ENCODE measurements at regions not wholly inside any gene's neighbourhood (a gene's known extent, or its start where the extent isn't known, plus 50 kb on each side); places are given as distances from the start of the nearest gene placed in this dataset.

DNA sequence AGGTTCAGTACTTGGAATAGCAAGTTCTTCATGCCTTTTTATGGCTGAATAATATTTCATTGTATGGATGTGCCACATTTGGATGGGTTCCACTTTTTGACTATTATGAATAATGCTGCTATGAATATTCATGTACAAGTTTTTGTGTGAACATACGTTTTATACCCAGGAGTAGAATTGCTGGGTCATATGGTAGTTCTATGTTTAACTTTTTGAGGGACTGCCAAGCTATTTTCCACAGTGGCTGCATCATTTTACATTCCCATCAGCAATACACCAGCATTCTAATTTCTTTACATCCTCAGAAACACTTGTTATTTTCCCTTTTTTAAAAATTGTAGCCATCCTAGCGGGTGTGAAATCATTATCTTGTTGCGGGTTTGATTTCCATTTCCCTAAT, 76.0 kb upstream of the PRR20G start:
- Histone ChIP-seq H3F3A (ENCODE audit: insufficient read depth, low read length, poor library complexity, severe bottlenecking) (no peaks in the 10 kb centered on the region), H3K27ac (ENCODE audit: low read length) (no peak overlapping the region), H3K9me2 (ENCODE audit: insufficient read depth, low read length) (no peaks in the 10 kb centered on the region), H2AFZ (ENCODE audit: low read depth, low read length) (no peak overlapping the region), H3K9me3 (ENCODE audit: low read length) (peaks cover 3% of the 10 kb centered on the region), H3K9ac (ENCODE audit: low read length) (no peak overlapping the region), H3K4me2 (ENCODE audit: low read length) (no peak overlapping the region), H3K4me3 (ENCODE audit: low read length) (no peak overlapping the region), H3K79me2 (replicated peaks; ENCODE audit: insufficient read depth, low read length) (no peaks in the 10 kb centered on the region), H3K27me3 (ENCODE audit: insufficient read depth, low read depth, low read length) (no peaks in the 10 kb centered on the region), H3K36me3 (ENCODE audit: insufficient read depth, low read length) (no peaks in the 10 kb centered on the region), H4K20me1 (ENCODE audit: insufficient read depth) (no peaks in the 10 kb centered on the region)
- TF ChIP-seq, protein P1, sequence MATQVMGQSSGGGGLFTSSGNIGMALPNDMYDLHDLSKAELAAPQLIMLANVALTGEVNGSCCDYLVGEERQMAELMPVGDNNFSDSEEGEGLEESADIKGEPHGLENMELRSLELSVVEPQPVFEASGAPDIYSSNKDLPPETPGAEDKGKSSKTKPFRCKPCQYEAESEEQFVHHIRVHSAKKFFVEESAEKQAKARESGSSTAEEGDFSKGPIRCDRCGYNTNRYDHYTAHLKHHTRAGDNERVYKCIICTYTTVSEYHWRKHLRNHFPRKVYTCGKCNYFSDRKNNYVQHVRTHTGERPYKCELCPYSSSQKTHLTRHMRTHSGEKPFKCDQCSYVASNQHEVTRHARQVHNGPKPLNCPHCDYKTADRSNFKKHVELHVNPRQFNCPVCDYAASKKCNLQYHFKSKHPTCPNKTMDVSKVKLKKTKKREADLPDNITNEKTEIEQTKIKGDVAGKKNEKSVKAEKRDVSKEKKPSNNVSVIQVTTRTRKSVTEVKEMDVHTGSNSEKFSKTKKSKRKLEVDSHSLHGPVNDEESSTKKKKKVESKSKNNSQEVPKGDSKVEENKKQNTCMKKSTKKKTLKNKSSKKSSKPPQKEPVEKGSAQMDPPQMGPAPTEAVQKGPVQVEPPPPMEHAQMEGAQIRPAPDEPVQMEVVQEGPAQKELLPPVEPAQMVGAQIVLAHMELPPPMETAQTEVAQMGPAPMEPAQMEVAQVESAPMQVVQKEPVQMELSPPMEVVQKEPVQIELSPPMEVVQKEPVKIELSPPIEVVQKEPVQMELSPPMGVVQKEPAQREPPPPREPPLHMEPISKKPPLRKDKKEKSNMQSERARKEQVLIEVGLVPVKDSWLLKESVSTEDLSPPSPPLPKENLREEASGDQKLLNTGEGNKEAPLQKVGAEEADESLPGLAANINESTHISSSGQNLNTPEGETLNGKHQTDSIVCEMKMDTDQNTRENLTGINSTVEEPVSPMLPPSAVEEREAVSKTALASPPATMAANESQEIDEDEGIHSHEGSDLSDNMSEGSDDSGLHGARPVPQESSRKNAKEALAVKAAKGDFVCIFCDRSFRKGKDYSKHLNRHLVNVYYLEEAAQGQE (IDR thresholded peaks at IDR 0.05; ENCODE audit: borderline replicate concordance) = no peak
- TF ChIP-seq SMC3 (conservative IDR thresholded peaks at IDR 0.05; ENCODE audit: poor library complexity) (no peak), EP300 (conservative IDR thresholded peaks at IDR 0.05; ENCODE audit: poor library complexity, severe bottlenecking) (no peak), RAD21 (conservative IDR thresholded peaks at IDR 0.05) (no peak), TAF1 (IDR thresholded peaks at IDR 0.05; ENCODE audit: low read depth) (no peak), EZH2 (IDR thresholded peaks at IDR 0.05; ENCODE audit: borderline replicate concordance, insufficient read depth, low read length, poor library complexity, severe bottlenecking) (no peak), MXI1 (conservative IDR thresholded peaks at IDR 0.05; ENCODE audit: poor library complexity, severe bottlenecking) (no peak), POLR2AphosphoS5 (IDR thresholded peaks at IDR 0.05) (no peak)
- TF ChIP-seq, protein P2, sequence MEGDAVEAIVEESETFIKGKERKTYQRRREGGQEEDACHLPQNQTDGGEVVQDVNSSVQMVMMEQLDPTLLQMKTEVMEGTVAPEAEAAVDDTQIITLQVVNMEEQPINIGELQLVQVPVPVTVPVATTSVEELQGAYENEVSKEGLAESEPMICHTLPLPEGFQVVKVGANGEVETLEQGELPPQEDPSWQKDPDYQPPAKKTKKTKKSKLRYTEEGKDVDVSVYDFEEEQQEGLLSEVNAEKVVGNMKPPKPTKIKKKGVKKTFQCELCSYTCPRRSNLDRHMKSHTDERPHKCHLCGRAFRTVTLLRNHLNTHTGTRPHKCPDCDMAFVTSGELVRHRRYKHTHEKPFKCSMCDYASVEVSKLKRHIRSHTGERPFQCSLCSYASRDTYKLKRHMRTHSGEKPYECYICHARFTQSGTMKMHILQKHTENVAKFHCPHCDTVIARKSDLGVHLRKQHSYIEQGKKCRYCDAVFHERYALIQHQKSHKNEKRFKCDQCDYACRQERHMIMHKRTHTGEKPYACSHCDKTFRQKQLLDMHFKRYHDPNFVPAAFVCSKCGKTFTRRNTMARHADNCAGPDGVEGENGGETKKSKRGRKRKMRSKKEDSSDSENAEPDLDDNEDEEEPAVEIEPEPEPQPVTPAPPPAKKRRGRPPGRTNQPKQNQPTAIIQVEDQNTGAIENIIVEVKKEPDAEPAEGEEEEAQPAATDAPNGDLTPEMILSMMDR (IDR thresholded peaks at IDR 0.05; ENCODE audit: poor library complexity, severe bottlenecking) = no peak

DNA sequence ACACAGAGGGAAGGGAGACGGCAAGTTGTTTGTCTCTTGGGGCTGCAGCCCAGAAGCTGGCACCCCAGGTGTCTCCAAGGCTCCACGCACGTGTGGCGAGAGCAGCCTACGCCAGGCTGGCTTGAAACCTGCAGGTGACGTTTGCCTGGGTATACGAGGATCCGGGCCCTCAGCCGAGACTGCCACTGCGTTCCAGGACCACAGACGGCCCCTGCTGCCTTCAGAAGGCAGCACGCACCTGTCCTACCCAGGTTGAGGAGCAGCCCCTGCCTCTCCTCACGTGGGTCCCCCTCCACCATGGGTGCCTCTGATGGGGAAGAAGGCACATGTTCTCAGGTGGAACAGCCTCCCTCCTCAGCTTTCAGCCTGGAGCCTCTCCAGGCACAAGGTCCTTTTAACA, 75.3 kb upstream of the PRR20G start:
- no peaks in the 10 kb centered on the region for H3K27me3 ChIP-seq (ENCODE audit: insufficient read depth, low read depth, low read length)
- no peaks in the 10 kb centered on the region for H4K20me1 ChIP-seq (ENCODE audit: insufficient read depth)
- no peak overlapping the region for H3K9ac ChIP-seq (ENCODE audit: low read length)
- no peaks in the 10 kb centered on the region for H3K79me2 ChIP-seq (replicated peaks; ENCODE audit: insufficient read depth, low read length)
- H3K9me2 ChIP-seq (ENCODE audit: insufficient read depth, low read length) = no peaks in the 10 kb centered on the region
- H3F3A ChIP-seq (ENCODE audit: insufficient read depth, low read length, poor library complexity, severe bottlenecking) = no peaks in the 10 kb centered on the region
- H3K36me3 ChIP-seq (ENCODE audit: insufficient read depth, low read length) = no peaks in the 10 kb centered on the region
- no peak overlapping the region for H2AFZ ChIP-seq (ENCODE audit: low read depth, low read length)
- H3K4me2 ChIP-seq (ENCODE audit: low read length) = no peak overlapping the region
- no peak overlapping the region for H3K4me3 ChIP-seq (ENCODE audit: low read length)
- TF ChIP-seq EZH2 (IDR thresholded peaks at IDR 0.05; ENCODE audit: borderline replicate concordance, insufficient read depth, low read length, poor library complexity, severe bottlenecking) (no peak), EP300 (conservative IDR thresholded peaks at IDR 0.05; ENCODE audit: poor library complexity, severe bottlenecking) (no peak), TAF1 (IDR thresholded peaks at IDR 0.05; ENCODE audit: low read depth) (no peak), SMC3 (conservative IDR thresholded peaks at IDR 0.05; ENCODE audit: poor library complexity) (no peak), POLR2AphosphoS5 (IDR thresholded peaks at IDR 0.05) (no peak), RAD21 (conservative IDR thresholded peaks at IDR 0.05) (no peak), MXI1 (conservative IDR thresholded peaks at IDR 0.05; ENCODE audit: poor library complexity, severe bottlenecking) (no peak)
- TF ChIP-seq, protein P1 (IDR thresholded peaks at IDR 0.05; ENCODE audit: borderline replicate concordance) = no peak
- TF ChIP-seq, protein P2 (IDR thresholded peaks at IDR 0.05; ENCODE audit: poor library complexity, severe bottlenecking) = no peak
- H3K9me3 ChIP-seq (ENCODE audit: low read length) = peaks cover 3% of the 10 kb centered on the region
- no peak overlapping the region for H3K27ac ChIP-seq (ENCODE audit: low read length)

Measured in neural cell (in vitro differentiated cells).